Prostate gland (tissue), 2 donors: ENCODE measurements at regions not wholly inside any gene's neighbourhood (a gene's known extent, or its start where the extent isn't known, plus 50 kb on each side); places are given as distances from the start of the nearest gene placed in this dataset.

Experiments used
- DNase-seq: peaks from one replicate; pipeline ENCODE4 v3.0.0-alpha.2; 2019; ENCODE audit warnings: low spot score
- H3K27ac ChIP-seq, 2 donors: fragments of 200-600 bp; sonication (generic); 2 replicates each; pipeline ENCODE4 v1.5.1; 2017 to 2019
- H3K27me3 ChIP-seq: fragments of 200-600 bp; sonication (generic); replicated peaks from 2 replicates; pipeline ENCODE4 v1.5.1; 2019; ENCODE audit not compliant: insufficient read depth
- H3K36me3 ChIP-seq, 2 donors: fragments of 200-600 bp; sonication (generic); 1 replicate in 1 of 2; 2 replicates in 1 of 2; pipeline versions ENCODE4 v1.5.1 to v1.8.1; 2017 to 2019
- H3K4me1 ChIP-seq: fragments of 200-600 bp; sonication (generic); replicated peaks from 2 replicates; pipeline ENCODE4 v1.5.1; 2019
- H3K4me3 ChIP-seq, 2 donors: fragments of 200-600 bp; sonication (generic); 2 replicates each; pipeline ENCODE4 v1.5.1; 2017 to 2019
- H3K9me3 ChIP-seq: fragments of 200-600 bp; sonication (generic); 2 replicates; pipeline ENCODE4 v1.5.1; 2017
- CTCF ChIP-seq, 4 experiments: fragments of 200-600 bp in 2 of 4; fragments of 450-650 bp in 2 of 4; sonication (generic) in 2 of 4; IDR thresholded peaks; 1 replicate in 3 of 4; 2 replicates in 1 of 4; pipeline ENCODE4 v1.5.1; 2016 to 2019; ENCODE audit warnings: antibody characterized with exemption in 4 of 4, mild to moderate bottlenecking in 2 of 4, moderate library complexity in 2 of 4
- POLR2A ChIP-seq: fragments of 450-650 bp; IDR thresholded peaks from one replicate; pipeline ENCODE4 v1.6.1; 2016; ENCODE audit warnings: antibody characterized with exemption, mild to moderate bottlenecking
- POLR2AphosphoS5 ChIP-seq: sonication (generic); formaldehyde crosslinking; IDR thresholded peaks from one replicate; pipeline ENCODE4 v1.6.1; 2017; ENCODE audit warnings: antibody characterized with exemption
- WGBS: methylation state at CpG from one replicate; pipeline ENCODE4 v1.1.5; 2018; 5-methylcytosine and 5-hydroxymethylcytosine counted together
- intact Hi-C: fragments of 100-400 bp; cut with DNase I; formaldehyde crosslinking; loops from one replicate; pipeline ENCODE4 v1.14.2; 2022

- Histone ChIP-seq H3K27ac (no peak overlapping the region), H3K9me3 (no peaks in the 10 kb centered on the region), H3K4me3 (no peak overlapping the region), H3K4me1 (no peaks in the 10 kb centered on the region), H3K36me3 (no peaks in the 10 kb centered on the region), H3K27me3 (no peaks in the 10 kb centered on the region)
- 42% methylated on average over 6 of the region's 6 CpGs for WGBS
- DNase-seq = no peak
- TF ChIP-seq POLR2AphosphoS5 = no peak
- no peak for TF ChIP-seq POLR2A
- no peak for TF ChIP-seq CTCF (IDR thresholded peaks at IDR 0.05)
- intact Hi-C loops = no loop called here
Observed at GRCh38 chr5:158309088-158309807, 450.3 kb upstream of the CLINT1 start.

- TF ChIP-seq CTCF (IDR thresholded peaks at IDR 0.05) = no peak
- no peak for TF ChIP-seq POLR2AphosphoS5
- no peak for TF ChIP-seq POLR2A
- Histone ChIP-seq H3K27ac (no peak overlapping the region), H3K36me3 (no peaks in the 10 kb centered on the region), H3K27me3 (no peaks in the 10 kb centered on the region), H3K9me3 (no peaks in the 10 kb centered on the region), H3K4me3 (no peak overlapping the region), H3K4me1 (no peaks in the 10 kb centered on the region)
- intact Hi-C loops = no loop called here
- 62% methylated on average over 6 of the region's 6 CpGs for WGBS
- no peak for DNase-seq
Observed at GRCh38 chr5:158308429-158309025, 449.6 kb upstream of the CLINT1 start.

- Histone ChIP-seq H3K36me3 (no peaks in the 10 kb centered on the region), H3K4me1 (no peaks in the 10 kb centered on the region), H3K27me3 (no peaks in the 10 kb centered on the region), H3K4me3 (no peak overlapping the region), H3K9me3 (no peaks in the 10 kb centered on the region), H3K27ac (no peak overlapping the region)
- TF ChIP-seq CTCF (IDR thresholded peaks at IDR 0.05) = no peak
- no peak for TF ChIP-seq POLR2A
- TF ChIP-seq POLR2AphosphoS5 = no peak
- WGBS = 79% methylated on average over 1 of the region's 1 CpG
- no peak for DNase-seq
- intact Hi-C loops = no loop called here
Observed at GRCh38 chr5:158305861-158306260, 446.9 kb upstream of the CLINT1 start.

- 90% methylated on average over 2 of the region's 2 CpGs for WGBS
- no peaks in the 10 kb centered on the region for H3K36me3 ChIP-seq
- no peak overlapping the region for H3K4me3 ChIP-seq
- H3K27ac ChIP-seq = no peak overlapping the region
- TF ChIP-seq POLR2A (no peak), CTCF (IDR thresholded peaks at IDR 0.05) (no peak)
- H3K27me3 ChIP-seq = no peaks in the 10 kb centered on the region
- intact Hi-C loops = no loop called here
- DNase-seq = no peak
- no peaks in the 10 kb centered on the region for H3K9me3 ChIP-seq
- H3K4me1 ChIP-seq = no peaks in the 10 kb centered on the region
Observed at GRCh38 chr5:158304607-158305006, 445.7 kb upstream of the CLINT1 start.

- WGBS = 84% methylated on average over 1 of the region's 1 CpG
- TF ChIP-seq POLR2A (no peak), CTCF (IDR thresholded peaks at IDR 0.05) (no peak), POLR2AphosphoS5 (no peak)
- Histone ChIP-seq H3K36me3 (no peaks in the 10 kb centered on the region), H3K27ac (no peak overlapping the region), H3K4me1 (no peaks in the 10 kb centered on the region), H3K9me3 (no peaks in the 10 kb centered on the region), H3K4me3 (no peak overlapping the region), H3K27me3 (no peaks in the 10 kb centered on the region)
- intact Hi-C loops = no loop called here
- no peak for DNase-seq
Observed at GRCh38 chr5:158303883-158304282, 444.9 kb upstream of the CLINT1 start.
